Body of pancreas (tissue), 4 donors: ENCODE measurements at regions not wholly inside any gene's neighbourhood (a gene's known extent, or its start where the extent isn't known, plus 50 kb on each side); places are given as distances from the start of the nearest gene placed in this dataset.

ENCODE experiments used
- CTCF ChIP-seq, 7 experiments: fragments of 450-650 bp in 4 of 7; fragments of 200-600 bp in 3 of 7; sonication (generic) in 3 of 7; IDR thresholded peaks; one replicate each; pipeline ENCODE4 v1.5.1; 2016 to 2019; ENCODE audit warnings: antibody characterized with exemption in 7 of 7
- POLR2A ChIP-seq, 3 donors: fragments of 450-650 bp; IDR thresholded peaks; one replicate each; pipeline ENCODE4 v1.6.1; 2016; ENCODE audit warnings: antibody characterized with exemption in 3 of 3, mild to moderate bottlenecking in 2 of 3

- no peak for TF ChIP-seq POLR2A (IDR thresholded peaks at IDR 0.05)
- TF ChIP-seq CTCF (IDR thresholded peaks at IDR 0.05), result no peak
These were observed 336.1 kb downstream of the MLLT3 start for GRCh38 chr9:20286154-20286700.
